ENCODE measurements at regions not wholly inside any gene's neighbourhood (a gene's known extent, or its start where the extent isn't known, plus 50 kb on each side); places are given as distances from the start of the nearest gene placed in this dataset.

GRCh38 chr5:69000216-69000919 lies 93.4 kb upstream of the SLC30A5 start:
- no peak for ATAC-seq (ENCODE audit: low read depth)
- DNase-seq (ENCODE audit: low spot score): no peak
- H3K36me3 ChIP-seq (ENCODE audit: low read depth): no peaks in the 10 kb centered on the region
- H3K9me3 ChIP-seq (ENCODE audit: severe bottlenecking): no peaks in the 10 kb centered on the region
- H3K27ac ChIP-seq (ENCODE audit: poor library complexity, severe bottlenecking): no peak overlapping the region
- H3K4me3 ChIP-seq (ENCODE audit: severe bottlenecking): no peak overlapping the region
- no peak for TF ChIP-seq CTCF (IDR thresholded peaks at IDR 0.05; ENCODE audit: poor library complexity, severe bottlenecking)
- H3K27me3 ChIP-seq (ENCODE audit: insufficient read depth, poor library complexity, severe bottlenecking): no peaks in the 10 kb centered on the region
- H3K4me1 ChIP-seq (ENCODE audit: insufficient read depth, poor library complexity, severe bottlenecking): no peaks in the 10 kb centered on the region

GRCh38 chr5:69000949-69001348 lies 92.9 kb upstream of the SLC30A5 start:
- no peak for DNase-seq (ENCODE audit: low spot score)

GRCh38 chr5:69001627-69002026 lies 92.2 kb upstream of the SLC30A5 start:
- Histone ChIP-seq H3K9me3 (ENCODE audit: severe bottlenecking) (no peaks in the 10 kb centered on the region), H3K36me3 (ENCODE audit: low read depth) (no peaks in the 10 kb centered on the region), H3K27ac (ENCODE audit: poor library complexity, severe bottlenecking) (no peak overlapping the region), H3K4me3 (ENCODE audit: severe bottlenecking) (no peak overlapping the region), H3K27me3 (ENCODE audit: insufficient read depth, poor library complexity, severe bottlenecking) (no peaks in the 10 kb centered on the region), H3K4me1 (ENCODE audit: insufficient read depth, poor library complexity, severe bottlenecking) (no peaks in the 10 kb centered on the region)
- no peak for ATAC-seq (ENCODE audit: low read depth)
- no peak for TF ChIP-seq CTCF (IDR thresholded peaks at IDR 0.05; ENCODE audit: poor library complexity, severe bottlenecking)
- no peak for DNase-seq (ENCODE audit: low spot score)

More at GRCh38 chr5:69000949-69001348, 92.9 kb upstream of the SLC30A5 start:
- Histone ChIP-seq H3K27me3 (ENCODE audit: insufficient read depth, poor library complexity, severe bottlenecking) (no peaks in the 10 kb centered on the region), H3K27ac (ENCODE audit: poor library complexity, severe bottlenecking) (no peak overlapping the region), H3K9me3 (ENCODE audit: severe bottlenecking) (no peaks in the 10 kb centered on the region), H3K4me1 (ENCODE audit: insufficient read depth, poor library complexity, severe bottlenecking) (no peaks in the 10 kb centered on the region), H3K4me3 (ENCODE audit: severe bottlenecking) (no peak overlapping the region), H3K36me3 (ENCODE audit: low read depth) (no peaks in the 10 kb centered on the region)
- no peak for ATAC-seq (ENCODE audit: low read depth)
- no peak for TF ChIP-seq CTCF (IDR thresholded peaks at IDR 0.05; ENCODE audit: poor library complexity, severe bottlenecking)

GRCh38 chr5:69004127-69004526 lies 89.7 kb upstream of the SLC30A5 start:
- H3K4me3 ChIP-seq (ENCODE audit: severe bottlenecking): no peak overlapping the region
- no peaks in the 10 kb centered on the region for H3K36me3 ChIP-seq (ENCODE audit: low read depth)
- DNase-seq (ENCODE audit: low spot score) (no peak), ATAC-seq (ENCODE audit: low read depth) (no peak)
- no peak overlapping the region for H3K27ac ChIP-seq (ENCODE audit: poor library complexity, severe bottlenecking)
- H3K9me3 ChIP-seq (ENCODE audit: severe bottlenecking): no peaks in the 10 kb centered on the region
- no peaks in the 10 kb centered on the region for H3K4me1 ChIP-seq (ENCODE audit: insufficient read depth, poor library complexity, severe bottlenecking)
- no peak for TF ChIP-seq CTCF (IDR thresholded peaks at IDR 0.05; ENCODE audit: poor library complexity, severe bottlenecking)
- H3K27me3 ChIP-seq (ENCODE audit: insufficient read depth, poor library complexity, severe bottlenecking): no peaks in the 10 kb centered on the region

GRCh38 chr5:69004676-69005075 lies 89.1 kb upstream of the SLC30A5 start:
- Histone ChIP-seq H3K9me3 (ENCODE audit: severe bottlenecking) (no peaks in the 10 kb centered on the region), H3K4me3 (ENCODE audit: severe bottlenecking) (no peak overlapping the region), H3K4me1 (ENCODE audit: insufficient read depth, poor library complexity, severe bottlenecking) (no peaks in the 10 kb centered on the region), H3K27ac (ENCODE audit: poor library complexity, severe bottlenecking) (no peak overlapping the region), H3K27me3 (ENCODE audit: insufficient read depth, poor library complexity, severe bottlenecking) (no peaks in the 10 kb centered on the region), H3K36me3 (ENCODE audit: low read depth) (no peaks in the 10 kb centered on the region)
- ATAC-seq (ENCODE audit: low read depth): no peak
- TF ChIP-seq CTCF (IDR thresholded peaks at IDR 0.05; ENCODE audit: poor library complexity, severe bottlenecking): no peak
- DNase-seq (ENCODE audit: low spot score): no peak
